Endodermal cell (in vitro differentiated cells): ENCODE measurements at regions not wholly inside any gene's neighbourhood (a gene's known extent, or its start where the extent isn't known, plus 50 kb on each side); places are given as distances from the start of the nearest gene placed in this dataset.

Experiments used
- DNase-seq: peaks from one replicate; pipeline ENCODE4 v3.0.0-alpha.2; 2017
- H3K27ac ChIP-seq: 2 replicates; pipeline ENCODE4 v1.5.1; 2013; ENCODE audit warnings: mild to moderate bottlenecking, low read depth, low read length, moderate library complexity
- H3K27me3 ChIP-seq: 2 replicates; pipeline ENCODE4 v1.6.1; 2013; ENCODE audit warnings: mild to moderate bottlenecking, low read length, moderate library complexity; ENCODE audit not compliant: insufficient read depth, control insufficient read depth, poor library complexity, severe bottlenecking
- H3K36me3 ChIP-seq: 2 replicates; pipeline ENCODE4 v1.7.0; 2013; ENCODE audit warnings: mild to moderate bottlenecking, low read length, moderate library complexity; ENCODE audit not compliant: control insufficient read depth, insufficient read depth
- H3K4me1 ChIP-seq: one replicate; pipeline ENCODE4 v1.7.0; 2013; ENCODE audit warnings: low read length; ENCODE audit not compliant: control insufficient read depth, insufficient read depth
- H3K4me3 ChIP-seq: 2 replicates; pipeline ENCODE4 v1.5.1; 2013; ENCODE audit warnings: mild to moderate bottlenecking, low read length, moderate library complexity
- H3K9ac ChIP-seq: 2 replicates; pipeline ENCODE4 v1.6.1; 2013; ENCODE audit warnings: mild to moderate bottlenecking, low read length, moderate library complexity; ENCODE audit not compliant: poor library complexity, severe bottlenecking; ENCODE audit errors: extremely low read depth
- H3K9me3 ChIP-seq: 2 replicates; pipeline ENCODE4 v1.6.1; 2013; ENCODE audit warnings: mild to moderate bottlenecking, low read length, moderate library complexity; ENCODE audit not compliant: control insufficient read depth
- H3K27ac Mint-ChIP-seq: 2 replicates; pipeline ENCODE4 v1.8.0; 2020; ENCODE audit warnings: mixed read lengths
- H3K27me3 Mint-ChIP-seq: 2 replicates; pipeline ENCODE4 v1.8.0; 2021; ENCODE audit warnings: mild to moderate bottlenecking, mixed read lengths; ENCODE audit not compliant: insufficient read depth
- H3K36me3 Mint-ChIP-seq: 2 replicates; pipeline ENCODE4 v1.8.0; 2020; ENCODE audit warnings: low read depth, mixed read lengths
- H3K4me1 Mint-ChIP-seq: 2 replicates; pipeline ENCODE4 v1.8.0; 2020; ENCODE audit warnings: mixed read lengths
- H3K4me3 Mint-ChIP-seq: 2 replicates; pipeline ENCODE4 v1.8.0; 2020; ENCODE audit warnings: mild to moderate bottlenecking, moderate library complexity, mixed read lengths
- H3K9me3 Mint-ChIP-seq: 2 replicates; pipeline ENCODE4 v1.8.0; 2020; ENCODE audit warnings: mild to moderate bottlenecking, mixed read lengths
- CTCF ChIP-seq: fragments of 200-600 bp; sonication (generic); conservative IDR thresholded peaks from 2 replicates; pipeline ENCODE4 v1.5.0; 2021; ENCODE audit warnings: antibody characterized with exemption, mild to moderate bottlenecking
- WGBS, 2 experiments: methylation state at CpG; one replicate each; pipeline versions ENCODE4 v1.1.5 to v1.1.7; 2013; ENCODE audit warnings: missing lambda C conversion rate in 2 of 2, mixed read lengths in 1 of 2; ENCODE audit not compliant: insufficient coverage in 1 of 2, insufficient read length in 1 of 2; 5-methylcytosine and 5-hydroxymethylcytosine counted together

DNA sequence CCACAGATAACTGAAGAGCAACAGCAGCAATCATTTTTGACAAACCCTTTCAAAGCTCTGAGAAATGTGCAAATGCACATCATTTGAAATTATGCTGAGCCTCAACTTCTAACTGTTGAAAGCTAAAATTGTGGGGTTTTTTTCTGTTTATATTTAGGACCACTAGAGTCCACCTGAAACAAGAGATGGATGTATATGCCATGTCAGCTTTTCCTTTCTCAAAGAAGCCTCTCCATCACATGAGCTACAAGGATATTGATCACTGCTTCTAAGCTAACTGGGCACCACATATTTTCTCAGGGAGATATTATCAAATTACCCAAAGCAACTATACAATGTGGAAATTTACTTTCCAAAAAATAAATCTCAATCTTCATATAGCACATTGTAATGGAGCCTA, 498.6 kb upstream of the ZNF385D start:
- Histone ChIP-seq H3K27me3 (no peaks in the 10 kb centered on the region), H3K4me3 (no peak overlapping the region), H3K36me3 (no peaks in the 10 kb centered on the region), H3K27ac (no peak overlapping the region), H3K9ac (no peak overlapping the region), H3K9me3 (no peaks in the 10 kb centered on the region), H3K4me1 (no peaks in the 10 kb centered on the region)
- no peaks in the 10 kb centered on the region for H3K4me1 Mint-ChIP-seq
- H3K36me3 Mint-ChIP-seq = no peaks in the 10 kb centered on the region
- no peak overlapping the region for H3K27ac Mint-ChIP-seq
- no peaks in the 10 kb centered on the region for H3K27me3 Mint-ChIP-seq
- DNase-seq = no peak
- H3K4me3 Mint-ChIP-seq = no peak overlapping the region
- H3K9me3 Mint-ChIP-seq = no peaks in the 10 kb centered on the region
- no peak for TF ChIP-seq CTCF

DNA sequence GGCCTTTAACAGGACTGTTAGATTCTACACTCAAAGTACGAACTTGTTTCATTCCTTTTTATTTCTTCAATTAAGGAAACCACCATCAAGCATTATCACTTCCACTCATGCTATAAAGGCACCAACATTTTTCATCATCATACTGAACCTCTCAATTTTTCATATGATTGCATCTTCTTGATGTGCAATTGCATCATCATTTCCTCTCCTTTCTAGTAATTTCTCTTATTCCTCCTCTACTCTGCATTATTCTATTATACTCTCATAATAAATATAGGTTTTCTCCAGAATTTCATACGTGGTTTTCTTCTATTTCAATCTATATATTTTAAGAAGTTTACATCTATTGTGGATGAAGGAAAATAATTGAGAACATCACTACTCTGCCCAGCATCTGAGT, 506.2 kb upstream of the ZNF385D start:
- no peaks in the 10 kb centered on the region for H3K4me1 ChIP-seq
- no peaks in the 10 kb centered on the region for H3K9me3 ChIP-seq
- WGBS, 2 experiments = 82 to 92% methylated on average over 1 of the region's 2 CpGs
- no peaks in the 10 kb centered on the region for H3K36me3 ChIP-seq
- Mint-ChIP-seq H3K27ac (no peak overlapping the region), H3K27me3 (peaks cover 1% of the 10 kb centered on the region), H3K9me3 (no peaks in the 10 kb centered on the region), H3K36me3 (no peaks in the 10 kb centered on the region), H3K4me1 (no peaks in the 10 kb centered on the region), H3K4me3 (no peak overlapping the region)
- no peak overlapping the region for H3K9ac ChIP-seq
- H3K27ac ChIP-seq = no peak overlapping the region
- H3K4me3 ChIP-seq = no peak overlapping the region
- no peak for DNase-seq
- no peaks in the 10 kb centered on the region for H3K27me3 ChIP-seq
- TF ChIP-seq CTCF = no peak

DNA sequence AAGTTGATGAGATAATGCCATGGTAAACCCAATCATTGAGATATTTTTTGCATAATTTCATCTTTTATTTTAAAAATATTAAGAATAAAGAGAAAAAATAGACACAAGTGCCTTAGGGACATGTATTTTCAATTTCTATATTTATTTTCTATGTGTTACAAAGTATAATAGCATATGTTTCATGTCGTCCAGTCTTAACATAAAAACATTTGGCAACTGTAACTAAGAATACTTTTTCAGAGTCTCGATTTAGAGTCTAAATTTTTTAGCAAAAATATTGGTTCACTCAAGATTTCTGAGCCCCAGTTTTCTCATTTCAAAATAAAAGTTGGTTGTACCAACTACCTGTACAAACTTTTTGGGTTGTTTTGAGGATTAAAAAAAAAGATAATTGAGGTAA, 511.4 kb upstream of the ZNF385D start:
- H3K27me3 ChIP-seq = no peaks in the 10 kb centered on the region
- H3K36me3 ChIP-seq = no peaks in the 10 kb centered on the region
- TF ChIP-seq CTCF = no peak
- no peak for DNase-seq
- H3K27ac ChIP-seq = no peak overlapping the region
- Mint-ChIP-seq H3K36me3 (no peaks in the 10 kb centered on the region), H3K4me1 (no peaks in the 10 kb centered on the region), H3K4me3 (no peak overlapping the region), H3K9me3 (no peaks in the 10 kb centered on the region), H3K27me3 (peaks cover 1% of the 10 kb centered on the region), H3K27ac (no peak overlapping the region)
- H3K4me3 ChIP-seq = no peak overlapping the region
- no peaks in the 10 kb centered on the region for H3K4me1 ChIP-seq
- no peaks in the 10 kb centered on the region for H3K9me3 ChIP-seq
- WGBS, 2 experiments = 85% methylated on average over 2 of the region's 2 CpGs; no CpG with 5 or more reads in 1 of the 2 experiments
- no peak overlapping the region for H3K9ac ChIP-seq
